Activated CD8-positive, alpha-beta memory T cell treated with anti-CD3 and anti-CD28 coated beads, Interleukin-2, amount 10 ng/mL, durations not matched to agents 7 days and 5 days (primary cell): ENCODE measurements at regions not wholly inside any gene's neighbourhood (a gene's known extent, or its start where the extent isn't known, plus 50 kb on each side); places are given as distances from the start of the nearest gene placed in this dataset.

Experiments
- ATAC-seq: fragments of 150-1000 bp; cut with Tn5 transposase; one replicate; pipeline ENCODE4 v1.10.0; 2021; ENCODE audit warnings: moderate library complexity
- CTCF ChIA-PET: fragments of 350-600 bp; sonication (Branson Sonifier 250); formaldehyde crosslinking; loops from one replicate; lab custom pipeline; 2021; ENCODE audit warnings: antibody characterized with exemption; lab: Charles Lee
- DNase-seq: peaks from one replicate; pipeline ENCODE4 v3.0.0-alpha.2; 2020
- H3K27ac Mint-ChIP-seq: one replicate; pipeline ENCODE4 v1.8.0; 2021; ENCODE audit warnings: mild to moderate bottlenecking, mixed read lengths
- H3K27me3 Mint-ChIP-seq: one replicate; pipeline ENCODE4 v1.8.0; 2021; ENCODE audit warnings: mixed read lengths
- H3K36me3 Mint-ChIP-seq: one replicate; pipeline ENCODE4 v1.8.0; 2021; ENCODE audit warnings: mild to moderate bottlenecking, mixed read lengths
- H3K4me1 Mint-ChIP-seq: one replicate; pipeline ENCODE4 v1.8.0; 2021; ENCODE audit warnings: mixed read lengths
- H3K4me3 Mint-ChIP-seq: one replicate; pipeline ENCODE4 v1.8.0; 2021; ENCODE audit warnings: mild to moderate bottlenecking, moderate library complexity, mixed read lengths
- H3K9me3 Mint-ChIP-seq: one replicate; pipeline ENCODE4 v1.8.0; 2022; ENCODE audit warnings: low read depth, mixed read lengths

GRCh38 chr2:16172324-16173175, 232.2 kb downstream of the MYCN start:
- H3K4me1 Mint-ChIP-seq = no peaks in the 10 kb centered on the region
- no peaks in the 10 kb centered on the region for H3K9me3 Mint-ChIP-seq
- CTCF ChIA-PET = no interaction called here
- DNase-seq (no peak), ATAC-seq (no peak)
- H3K27me3 Mint-ChIP-seq = no peaks in the 10 kb centered on the region
- H3K4me3 Mint-ChIP-seq = no peak overlapping the region
- H3K36me3 Mint-ChIP-seq = no peaks in the 10 kb centered on the region
- H3K27ac Mint-ChIP-seq = no peak overlapping the region

GRCh38 chr2:16171425-16171920, 231.1 kb downstream of the MYCN start:
- ATAC-seq = no peak
- no peaks in the 10 kb centered on the region for H3K36me3 Mint-ChIP-seq
- H3K9me3 Mint-ChIP-seq = no peaks in the 10 kb centered on the region
- H3K27me3 Mint-ChIP-seq = no peaks in the 10 kb centered on the region
- no peaks in the 10 kb centered on the region for H3K4me1 Mint-ChIP-seq
- H3K27ac Mint-ChIP-seq = no peak overlapping the region
- no peak for DNase-seq
- H3K4me3 Mint-ChIP-seq = no peak overlapping the region
- CTCF ChIA-PET = no interaction called here

DNA sequence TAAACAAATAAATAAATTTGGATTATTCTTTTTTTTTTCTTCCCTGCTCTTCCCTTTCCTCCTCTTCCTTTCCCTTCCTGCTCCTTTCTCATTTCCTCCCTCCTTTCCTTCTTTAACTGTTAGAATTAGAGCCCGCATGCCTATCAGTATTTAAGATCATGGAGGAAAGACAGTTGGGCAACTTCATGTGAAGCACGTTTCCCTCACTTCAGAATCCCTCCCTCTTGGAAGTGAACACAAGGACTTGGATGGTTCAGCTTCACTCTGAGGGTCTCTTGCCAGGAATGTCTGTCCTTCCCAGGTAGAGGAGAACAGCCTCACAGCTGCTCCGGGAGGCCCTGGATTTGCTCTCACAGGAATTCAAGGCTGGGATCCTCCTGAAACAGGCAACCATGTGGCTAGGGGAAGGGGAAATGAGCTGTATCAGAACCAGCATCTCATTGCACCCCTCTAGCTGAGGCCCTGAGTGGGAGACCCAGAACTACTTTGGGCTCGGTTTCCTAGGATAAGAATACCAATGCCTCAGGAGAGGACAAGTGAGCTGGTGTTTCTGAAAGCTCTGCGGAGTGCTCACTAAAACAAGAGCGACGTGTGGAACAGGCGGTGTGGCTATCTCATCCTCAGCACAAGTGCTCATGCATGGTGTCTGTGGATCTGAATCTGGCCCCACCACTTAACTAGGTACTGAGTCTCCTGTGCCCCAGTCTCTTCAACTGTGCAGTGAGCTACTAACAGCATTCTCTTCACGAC, 230.5 kb downstream of the MYCN start:
- CTCF ChIA-PET = no interaction called here
- no peaks in the 10 kb centered on the region for H3K4me1 Mint-ChIP-seq
- no peaks in the 10 kb centered on the region for H3K36me3 Mint-ChIP-seq
- no peak overlapping the region for H3K4me3 Mint-ChIP-seq
- no peak overlapping the region for H3K27ac Mint-ChIP-seq
- H3K27me3 Mint-ChIP-seq = no peaks in the 10 kb centered on the region
- ATAC-seq (no peak), DNase-seq (no peak)
- H3K9me3 Mint-ChIP-seq = no peaks in the 10 kb centered on the region

DNA sequence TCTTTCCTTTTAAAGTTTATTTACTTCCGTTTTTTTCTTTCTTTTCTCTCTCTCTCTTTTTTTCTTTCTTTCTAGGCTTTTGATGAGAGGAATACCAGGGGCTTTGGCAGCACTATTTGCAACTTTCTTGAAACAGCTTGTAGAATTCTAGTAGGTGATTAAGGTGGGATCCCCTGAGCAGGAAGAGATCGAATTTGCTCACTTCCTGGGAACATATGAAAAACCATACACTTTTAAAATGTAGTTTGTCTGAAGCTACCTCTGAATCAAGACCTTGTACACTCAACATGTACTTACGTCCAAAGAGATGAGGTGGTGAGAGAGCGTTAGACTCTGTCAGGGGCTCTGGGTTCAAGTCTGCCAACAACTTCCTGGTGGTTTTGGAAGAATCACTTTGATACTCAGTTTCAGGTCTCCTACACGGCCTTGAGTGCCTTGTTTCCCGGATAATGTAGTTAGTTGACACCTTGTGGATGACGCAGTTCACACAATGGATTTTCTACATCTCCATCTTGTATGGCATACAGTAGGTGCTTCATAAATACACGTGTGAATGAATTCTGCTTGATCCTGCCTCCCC, 229.1 kb downstream of the MYCN start:
- H3K36me3 Mint-ChIP-seq = no peaks in the 10 kb centered on the region
- no peaks in the 10 kb centered on the region for H3K9me3 Mint-ChIP-seq
- H3K4me3 Mint-ChIP-seq = no peak overlapping the region
- no peak for ATAC-seq
- H3K27ac Mint-ChIP-seq = no peak overlapping the region
- H3K4me1 Mint-ChIP-seq = no peaks in the 10 kb centered on the region
- no peak for DNase-seq
- CTCF ChIA-PET = no interaction called here
- H3K27me3 Mint-ChIP-seq = no peaks in the 10 kb centered on the region

- Mint-ChIP-seq H3K27me3 (no peaks in the 10 kb centered on the region), H3K4me1 (no peaks in the 10 kb centered on the region), H3K36me3 (no peaks in the 10 kb centered on the region), H3K27ac (no peak overlapping the region), H3K9me3 (no peaks in the 10 kb centered on the region), H3K4me3 (no peak overlapping the region)
- DNase-seq (no peak), ATAC-seq (no peak)
- CTCF ChIA-PET = no interaction called here
These were observed 228.3 kb downstream of the MYCN start for GRCh38 chr2:16168506-16169264.

- Mint-ChIP-seq H3K27ac (no peak overlapping the region), H3K4me1 (no peaks in the 10 kb centered on the region), H3K36me3 (no peaks in the 10 kb centered on the region), H3K9me3 (no peaks in the 10 kb centered on the region), H3K27me3 (no peaks in the 10 kb centered on the region), H3K4me3 (no peak overlapping the region)
- DNase-seq (no peak), ATAC-seq (no peak)
- CTCF ChIA-PET = no interaction called here
These were observed 227.6 kb downstream of the MYCN start for GRCh38 chr2:16167870-16168426.

DNA sequence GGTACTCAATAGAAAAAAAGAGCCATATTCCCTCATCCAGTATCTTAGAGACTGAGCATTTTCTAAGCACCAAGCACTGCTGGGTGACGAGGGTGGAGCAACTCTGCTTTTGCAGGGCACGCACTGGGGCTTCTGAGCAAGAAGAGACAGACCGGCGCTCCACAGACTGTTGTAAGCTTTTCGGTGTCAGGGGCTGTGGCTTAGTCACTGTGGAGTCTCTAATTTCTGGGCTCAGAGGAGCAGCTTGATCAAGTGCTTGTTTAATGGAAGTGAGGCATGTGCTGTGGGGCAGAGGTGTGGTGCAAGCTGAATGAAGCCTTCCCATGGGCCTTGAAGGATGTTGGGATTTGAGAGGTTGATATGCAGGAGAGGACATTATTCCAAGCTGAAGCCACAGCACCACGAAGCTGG, 227.1 kb downstream of the MYCN start:
- no peak for ATAC-seq
- H3K4me1 Mint-ChIP-seq = no peaks in the 10 kb centered on the region

DNA sequence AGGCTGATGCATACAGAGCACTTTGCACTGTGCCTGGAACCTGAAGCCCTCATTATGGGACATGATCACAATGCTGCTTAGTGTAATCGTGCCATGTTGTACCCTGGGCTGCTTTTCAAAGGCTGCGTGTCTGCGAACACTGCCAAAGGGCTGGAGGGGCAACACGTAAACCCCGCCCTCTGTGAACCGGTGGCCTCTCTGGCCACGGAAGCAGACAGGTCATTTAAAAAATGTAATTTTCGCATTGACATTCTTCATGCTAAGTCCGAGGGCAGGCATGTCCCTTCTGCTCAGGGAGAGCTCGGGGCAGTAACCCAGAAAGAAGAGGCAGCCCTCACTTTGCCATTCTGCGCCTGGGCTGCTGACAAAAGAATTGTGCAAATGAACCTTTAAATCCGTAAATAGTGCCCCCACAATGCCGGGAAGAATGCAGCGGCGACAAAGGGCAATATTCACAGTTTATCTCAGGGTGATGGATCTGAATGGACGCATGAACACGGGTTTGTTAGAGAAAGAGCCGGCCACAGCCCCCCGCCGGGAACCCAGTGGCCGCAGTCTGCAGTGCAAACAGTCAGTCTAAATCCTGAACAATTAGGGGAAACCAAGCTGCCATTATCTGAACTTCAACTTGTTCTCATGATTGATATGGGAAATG, 226.1 kb downstream of the MYCN start:
- Mint-ChIP-seq H3K9me3 (no peaks in the 10 kb centered on the region), H3K4me1 (no peaks in the 10 kb centered on the region), H3K36me3 (no peaks in the 10 kb centered on the region), H3K27me3 (no peaks in the 10 kb centered on the region), H3K27ac (no peak overlapping the region), H3K4me3 (no peak overlapping the region)
- no peak for DNase-seq
- CTCF ChIA-PET = no interaction called here
- no peak for ATAC-seq

More for the DNA sequence above, 227.1 kb downstream of the MYCN start:
- Mint-ChIP-seq H3K36me3 (no peaks in the 10 kb centered on the region), H3K9me3 (no peaks in the 10 kb centered on the region), H3K27ac (no peak overlapping the region), H3K4me3 (no peak overlapping the region), H3K27me3 (no peaks in the 10 kb centered on the region)
- DNase-seq = no peak
- CTCF ChIA-PET = no interaction called here

- Mint-ChIP-seq H3K4me3 (no peak overlapping the region), H3K27ac (no peak overlapping the region)
- CTCF ChIA-PET = interaction anchor here (0.5 kb wide), 1 partner anchor 15 kb away, joined by 3 read pairs; no protein-coding TSS in a partner anchor
These were observed 225.4 kb downstream of the MYCN start for GRCh38 chr2:16165518-16166326.

GRCh38 chr2:16162491-16163040, 222.2 kb downstream of the MYCN start:
- no peaks in the 10 kb centered on the region for H3K27me3 Mint-ChIP-seq
- H3K36me3 Mint-ChIP-seq = no peaks in the 10 kb centered on the region
- no peak for ATAC-seq
- no peak overlapping the region for H3K27ac Mint-ChIP-seq
- no peak overlapping the region for H3K4me3 Mint-ChIP-seq
- H3K4me1 Mint-ChIP-seq = no peaks in the 10 kb centered on the region
- CTCF ChIA-PET = no interaction called here
- DNase-seq = no peak
- no peaks in the 10 kb centered on the region for H3K9me3 Mint-ChIP-seq

More at GRCh38 chr2:16165518-16166326, 225.4 kb downstream of the MYCN start:
- no peaks in the 10 kb centered on the region for H3K36me3 Mint-ChIP-seq
- H3K9me3 Mint-ChIP-seq = no peaks in the 10 kb centered on the region
- H3K27me3 Mint-ChIP-seq = no peaks in the 10 kb centered on the region
- ATAC-seq (no peak), DNase-seq (no peak)
- H3K4me1 Mint-ChIP-seq = no peaks in the 10 kb centered on the region

DNA sequence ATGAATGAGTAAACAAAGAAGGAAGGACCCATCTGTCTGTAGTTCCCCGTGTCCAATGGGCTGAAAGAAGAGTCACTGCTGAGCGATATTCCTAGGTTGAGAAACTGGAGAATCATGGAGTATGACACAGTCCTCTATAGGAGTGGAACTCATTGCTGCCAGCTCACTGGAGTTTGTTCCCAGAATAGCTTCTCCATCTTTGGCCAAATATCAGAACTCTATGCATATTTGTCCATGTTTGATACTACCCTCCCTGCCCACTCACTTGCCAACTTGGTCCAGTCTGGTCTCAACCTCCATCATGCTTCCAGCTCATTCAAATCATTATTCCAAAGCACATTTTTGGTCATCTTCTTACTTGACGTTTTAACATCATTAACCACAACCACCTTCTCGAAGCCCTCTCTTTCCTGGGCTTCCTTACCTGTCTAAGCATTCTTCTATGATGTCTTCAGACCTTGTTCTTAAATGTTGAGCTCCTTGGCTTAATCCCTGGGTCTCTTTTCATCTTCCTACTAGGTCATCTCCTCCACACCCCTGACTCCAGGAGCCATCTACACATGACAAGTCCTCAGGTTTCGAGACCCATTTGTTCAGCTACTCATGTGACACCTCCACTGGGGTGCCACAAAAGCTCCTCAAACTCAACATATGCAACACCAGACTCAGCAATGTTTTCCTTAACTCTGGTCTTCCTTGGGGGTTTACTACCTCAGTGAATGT, 221.6 kb downstream of the MYCN start:
- H3K4me1 Mint-ChIP-seq = no peaks in the 10 kb centered on the region
- DNase-seq (no peak), ATAC-seq (no peak)
- no peaks in the 10 kb centered on the region for H3K9me3 Mint-ChIP-seq
- no peak overlapping the region for H3K27ac Mint-ChIP-seq
- no peaks in the 10 kb centered on the region for H3K36me3 Mint-ChIP-seq
- H3K27me3 Mint-ChIP-seq = no peaks in the 10 kb centered on the region
- no peak overlapping the region for H3K4me3 Mint-ChIP-seq
- CTCF ChIA-PET = no interaction called here
